A673 (cell line): ENCODE measurements at regions not wholly inside any gene's neighbourhood (a gene's known extent, or its start where the extent isn't known, plus 50 kb on each side); places are given as distances from the start of the nearest gene placed in this dataset.

ENCODE experiments used
- CTCF ChIP-seq: fragments of 300-800, 200-600 bp; sonication (generic); conservative IDR thresholded peaks from 2 replicates; pipeline ENCODE4 v1.5.1; 2017; ENCODE audit warnings: low read depth, mild to moderate bottlenecking, antibody characterized with exemption, low read length, moderate library complexity, mixed read lengths
- EZH2 ChIP-seq: fragments of 200-600 bp; sonication (generic); IDR thresholded peaks from 2 replicates; pipeline ENCODE4 v1.6.1; 2017; ENCODE audit warnings: borderline replicate concordance, low read depth, mild to moderate bottlenecking, mixed read lengths, antibody characterized with exemption, low read length; ENCODE audit not compliant: poor library complexity, severe bottlenecking

- TF ChIP-seq CTCF: no peak
- no peak for TF ChIP-seq EZH2
Measured at GRCh38 chrX:77276742-77277141, 170.4 kb upstream of the FGF16 start.
